ENCODE measurements at regions not wholly inside any gene's neighbourhood (a gene's known extent, or its start where the extent isn't known, plus 50 kb on each side); places are given as distances from the start of the nearest gene placed in this dataset.

DNA sequence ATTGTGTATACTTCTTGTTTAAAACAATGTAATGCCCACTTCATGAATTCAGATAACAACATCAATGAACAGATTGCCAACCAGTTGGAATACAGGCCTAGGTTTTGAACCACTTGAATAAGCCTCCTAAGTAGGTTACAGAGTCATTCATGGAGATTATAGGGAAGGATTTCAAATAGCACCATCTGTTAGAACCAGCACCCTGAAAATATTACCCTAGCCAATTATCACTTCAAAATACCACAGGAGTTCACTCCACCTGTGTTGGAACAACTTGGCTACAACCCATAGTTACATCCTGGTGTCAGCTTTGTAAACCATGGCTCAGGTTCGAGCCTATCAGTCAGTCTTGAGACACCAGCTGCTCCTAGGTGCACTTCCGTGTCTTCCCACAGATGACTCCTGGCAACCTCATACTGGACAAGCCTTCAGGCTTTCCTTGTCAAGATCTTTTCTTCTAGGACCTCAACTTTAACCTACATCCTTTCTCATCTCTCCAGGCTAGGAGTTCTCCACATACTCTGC is 350.0 kb downstream of the DEPDC1B start:
- intact Hi-C loops (cut with micrococcal nuclease) = no loop called here
- 97% methylated on average over 2 of the region's 2 CpGs for WGBS (ENCODE audit: insufficient coverage)
- H3K36me3 ChIP-seq (replicated peaks in 1 of 2; ENCODE audit: control extremely low read depth in 1 of 2, control insufficient read depth in 1 of 2, extremely low read depth in 1 of 2, insufficient read depth in 2 of 2, low read length in 1 of 2) = no peaks in the 10 kb centered on the region
- no peak overlapping the region for H3K9ac ChIP-seq (ENCODE audit: low read length)
- no peak overlapping the region for H2AFZ ChIP-seq (ENCODE audit: insufficient read depth, low read depth, low read length, poor library complexity, severe bottlenecking)
- no peaks in the 10 kb centered on the region for H3K4me1 Mint-ChIP-seq
- no peaks in the 10 kb centered on the region for H3K27me3 ChIP-seq (replicated peaks in 1 of 4; ENCODE audit: control extremely low read depth in 1 of 4, control insufficient read depth in 3 of 4, insufficient read depth in 4 of 4, low read length in 3 of 4)
- ATAC-seq (ENCODE audit: low read depth) (no peak), DNase-seq (no peak)
- no peaks in the 10 kb centered on the region for H3K79me2 ChIP-seq (ENCODE audit: control insufficient read depth, insufficient read depth, low read length)
- no peak overlapping the region for H3K4me3 Mint-ChIP-seq
- H4K20me1 ChIP-seq (ENCODE audit: control insufficient read depth, insufficient read depth, low read length, poor library complexity, severe bottlenecking) = no peaks in the 10 kb centered on the region
- POLR2A ChIA-PET = no interaction called here
- H3K27me3 Mint-ChIP-seq = no peaks in the 10 kb centered on the region
- CTCF ChIA-PET = no interaction called here
- H3K27ac Mint-ChIP-seq = no peak overlapping the region
- no peaks in the 10 kb centered on the region for H3K4me1 ChIP-seq (ENCODE audit: control insufficient read depth in 2 of 2, insufficient read depth in 2 of 2, low read length in 2 of 2)
- H3K4me2 ChIP-seq (replicated peaks; ENCODE audit: low read depth, low read length, poor library complexity, severe bottlenecking) = no peak overlapping the region
- H3K9me3 ChIP-seq (ENCODE audit: control extremely low read depth in 1 of 3, control insufficient read depth in 2 of 3, insufficient read depth in 1 of 3, low read length in 2 of 3) = no peaks in the 10 kb centered on the region
- H3K27ac ChIP-seq (ENCODE audit: low read length in 2 of 2) = no peak overlapping the region
- H3K4me3 ChIP-seq (ENCODE audit: control extremely low read depth in 1 of 5, extremely low read depth in 1 of 5, insufficient read depth in 1 of 5, low read depth in 2 of 5, low read length in 4 of 5) = no peak overlapping the region
- no peaks in the 10 kb centered on the region for H3K9me3 Mint-ChIP-seq (ENCODE audit: insufficient read depth)
- no peak for TF ChIP-seq EZH2 (IDR thresholded peaks at IDR 0.05; ENCODE audit: borderline replicate concordance, insufficient read depth, low read depth, low read length, poor library complexity, severe bottlenecking)
- TF ChIP-seq, protein P1, sequence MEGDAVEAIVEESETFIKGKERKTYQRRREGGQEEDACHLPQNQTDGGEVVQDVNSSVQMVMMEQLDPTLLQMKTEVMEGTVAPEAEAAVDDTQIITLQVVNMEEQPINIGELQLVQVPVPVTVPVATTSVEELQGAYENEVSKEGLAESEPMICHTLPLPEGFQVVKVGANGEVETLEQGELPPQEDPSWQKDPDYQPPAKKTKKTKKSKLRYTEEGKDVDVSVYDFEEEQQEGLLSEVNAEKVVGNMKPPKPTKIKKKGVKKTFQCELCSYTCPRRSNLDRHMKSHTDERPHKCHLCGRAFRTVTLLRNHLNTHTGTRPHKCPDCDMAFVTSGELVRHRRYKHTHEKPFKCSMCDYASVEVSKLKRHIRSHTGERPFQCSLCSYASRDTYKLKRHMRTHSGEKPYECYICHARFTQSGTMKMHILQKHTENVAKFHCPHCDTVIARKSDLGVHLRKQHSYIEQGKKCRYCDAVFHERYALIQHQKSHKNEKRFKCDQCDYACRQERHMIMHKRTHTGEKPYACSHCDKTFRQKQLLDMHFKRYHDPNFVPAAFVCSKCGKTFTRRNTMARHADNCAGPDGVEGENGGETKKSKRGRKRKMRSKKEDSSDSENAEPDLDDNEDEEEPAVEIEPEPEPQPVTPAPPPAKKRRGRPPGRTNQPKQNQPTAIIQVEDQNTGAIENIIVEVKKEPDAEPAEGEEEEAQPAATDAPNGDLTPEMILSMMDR (IDR thresholded peaks at IDR 0.05) = no peak

- Histone ChIP-seq H3K36me3 (replicated peaks in 1 of 2; ENCODE audit: control extremely low read depth in 1 of 2, control insufficient read depth in 1 of 2, extremely low read depth in 1 of 2, insufficient read depth in 2 of 2, low read length in 1 of 2) (no peaks in the 10 kb centered on the region), H3K27ac (ENCODE audit: low read length in 2 of 2) (no peak overlapping the region), H4K20me1 (ENCODE audit: control insufficient read depth, insufficient read depth, low read length, poor library complexity, severe bottlenecking) (no peaks in the 10 kb centered on the region), H3K9ac (ENCODE audit: low read length) (no peak overlapping the region), H3K79me2 (ENCODE audit: control insufficient read depth, insufficient read depth, low read length) (no peaks in the 10 kb centered on the region), H3K4me3 (ENCODE audit: control extremely low read depth in 1 of 5, extremely low read depth in 1 of 5, insufficient read depth in 1 of 5, low read depth in 2 of 5, low read length in 4 of 5) (no peak overlapping the region), H2AFZ (ENCODE audit: insufficient read depth, low read depth, low read length, poor library complexity, severe bottlenecking) (no peak overlapping the region), H3K4me1 (ENCODE audit: control insufficient read depth in 2 of 2, insufficient read depth in 2 of 2, low read length in 2 of 2) (no peaks in the 10 kb centered on the region), H3K9me3 (ENCODE audit: control extremely low read depth in 1 of 3, control insufficient read depth in 2 of 3, insufficient read depth in 1 of 3, low read length in 2 of 3) (no peaks in the 10 kb centered on the region), H3K27me3 (replicated peaks in 1 of 4; ENCODE audit: control extremely low read depth in 1 of 4, control insufficient read depth in 3 of 4, insufficient read depth in 4 of 4, low read length in 3 of 4) (no peaks in the 10 kb centered on the region), H3K4me2 (replicated peaks; ENCODE audit: low read depth, low read length, poor library complexity, severe bottlenecking) (no peak overlapping the region)
- Mint-ChIP-seq H3K27me3 (no peaks in the 10 kb centered on the region), H3K4me3 (no peak overlapping the region), H3K9me3 (ENCODE audit: insufficient read depth) (no peaks in the 10 kb centered on the region), H3K4me1 (no peaks in the 10 kb centered on the region), H3K27ac (no peak overlapping the region)
- POLR2A ChIA-PET = no interaction called here
- DNase-seq = no peak
- no CpG with 5 or more reads among the region's 1 CpG for WGBS (ENCODE audit: insufficient coverage)
- ATAC-seq (ENCODE audit: low read depth) = no peak
- CTCF ChIA-PET = no interaction called here
- intact Hi-C loops (cut with micrococcal nuclease) = no loop called here
- TF ChIP-seq EZH2 (IDR thresholded peaks at IDR 0.05; ENCODE audit: borderline replicate concordance, insufficient read depth, low read depth, low read length, poor library complexity, severe bottlenecking) = no peak
- TF ChIP-seq, protein P1 (IDR thresholded peaks at IDR 0.05) = no peak
Observed at GRCh38 chr5:60346393-60346792, 353.6 kb downstream of the DEPDC1B start.
